ENCODE measurements at regions not wholly inside any gene's neighbourhood (a gene's known extent, or its start where the extent isn't known, plus 50 kb on each side); places are given as distances from the start of the nearest gene placed in this dataset.
"Not testable (repeated sequence)": the region's sequence is repeated elsewhere in the genome, so short reads cannot be mapped to it uniquely, and the experiment has no call there.

DNA sequence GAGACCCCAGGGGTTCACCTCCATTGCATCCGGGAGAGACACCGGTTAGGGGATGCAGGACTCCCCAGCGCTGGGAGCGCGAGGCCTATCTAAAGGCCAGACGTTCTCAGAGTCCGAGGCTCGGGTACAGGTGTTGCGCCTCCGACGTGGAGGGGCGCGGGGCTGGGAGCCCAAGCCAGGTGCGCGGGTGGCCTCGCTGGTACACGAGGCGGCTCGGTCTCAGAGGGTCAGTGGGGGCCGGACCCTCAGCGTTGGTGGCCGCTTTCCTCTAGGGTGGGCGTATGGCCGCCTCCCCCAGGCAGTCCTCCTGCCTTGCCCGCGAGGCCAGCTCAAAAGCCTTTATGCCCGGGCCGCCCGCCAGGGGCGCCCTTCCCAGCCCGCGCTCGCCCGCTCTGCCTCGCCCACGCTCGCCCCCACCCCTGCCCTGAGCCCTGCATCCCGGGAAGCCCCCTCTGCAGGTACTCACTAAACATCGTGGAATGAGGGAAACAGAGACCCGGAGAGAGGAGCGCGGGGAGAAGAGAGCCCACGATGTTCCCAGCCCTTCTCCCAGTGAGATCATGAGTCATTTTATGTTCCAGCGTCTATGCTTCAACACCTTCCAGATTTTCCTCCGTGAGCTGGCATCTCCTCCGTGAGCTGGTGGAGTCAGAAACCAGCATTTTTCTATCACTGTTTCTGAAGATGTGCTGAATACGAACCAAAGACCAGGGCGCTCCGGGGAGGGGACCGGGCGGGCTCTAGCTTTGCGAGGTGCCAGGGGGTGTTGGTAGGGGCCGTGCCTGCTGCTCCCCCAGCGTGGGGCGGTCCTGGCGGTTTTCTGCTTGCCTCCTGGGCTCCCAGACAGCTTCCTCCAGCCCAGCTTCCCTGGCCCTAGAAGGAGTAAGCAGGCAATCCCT lies 73.8 kb downstream of the DIO3 start:
- DNase-seq: no peak

DNA sequence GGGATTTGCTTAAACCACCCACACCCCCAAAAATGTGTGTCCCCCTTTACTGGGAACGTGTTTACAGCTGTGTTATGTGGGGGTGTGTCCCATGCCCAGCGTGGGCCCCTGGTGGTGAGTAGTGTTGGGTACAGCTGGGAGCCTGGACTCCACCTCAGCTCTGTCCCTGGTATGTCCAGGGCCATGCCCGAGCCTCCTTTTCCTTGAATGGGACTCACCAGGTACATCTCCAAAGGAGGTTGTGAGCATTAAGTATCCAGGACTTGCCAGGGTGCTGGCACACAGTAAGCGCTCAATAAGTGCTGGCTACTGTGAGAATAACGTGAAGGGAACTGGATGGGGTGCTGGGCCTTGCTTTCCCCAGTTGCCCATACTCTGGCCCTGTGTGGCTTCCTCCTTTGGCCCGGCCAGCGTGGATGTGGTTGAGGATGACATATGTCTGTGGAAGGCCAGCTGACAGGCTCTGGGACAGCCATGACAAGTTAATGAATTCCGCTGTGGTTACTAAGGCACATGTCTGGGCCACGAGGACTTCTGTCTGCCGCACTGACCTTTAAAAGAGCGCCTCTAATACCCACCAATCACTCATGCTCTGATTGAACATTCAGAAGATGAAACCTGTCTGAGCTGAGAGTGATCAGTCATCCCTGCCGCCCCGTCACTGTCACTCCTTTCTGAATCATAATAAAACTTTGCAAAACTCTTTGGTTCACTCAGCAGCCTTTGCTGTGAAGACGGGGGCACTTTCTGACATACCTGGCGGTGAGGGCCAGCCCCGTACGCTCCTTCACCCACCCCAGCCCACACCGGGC lies 74.7 kb downstream of the DIO3 start:
- DNase-seq: no peak

DNA sequence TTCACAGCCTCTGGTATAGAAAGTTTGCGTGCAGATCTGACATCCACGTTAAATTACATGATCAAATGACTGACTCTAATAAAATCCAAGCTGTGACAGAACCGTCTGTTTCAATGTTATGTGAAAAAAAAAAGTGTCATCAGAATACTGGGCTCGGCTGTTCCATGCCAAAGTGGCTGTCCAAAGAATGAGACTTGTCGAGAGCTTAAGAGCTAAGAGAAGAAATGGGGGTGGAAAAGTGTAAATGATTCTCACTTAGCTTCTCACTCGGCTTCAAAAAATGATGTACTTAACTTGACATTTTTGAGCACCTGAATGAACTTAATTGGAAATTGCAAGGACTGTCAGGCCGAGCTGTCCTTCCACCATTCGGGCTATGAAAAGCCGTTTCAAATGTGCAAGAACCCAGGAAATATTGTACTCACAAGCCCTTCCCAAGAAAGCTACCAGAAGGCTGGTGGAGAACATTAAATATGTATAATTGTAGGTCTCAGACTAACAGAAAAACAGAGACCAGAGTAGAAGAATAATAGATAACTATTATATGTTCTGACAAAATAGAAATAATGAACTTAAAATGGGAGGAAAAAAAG lies 78.0 kb downstream of the DIO3 start:
- no peak for DNase-seq

- DNase-seq: no peak
Measured at GRCh38 chr14:101643651-101644050, 82.4 kb downstream of the DIO3 start.

DNA sequence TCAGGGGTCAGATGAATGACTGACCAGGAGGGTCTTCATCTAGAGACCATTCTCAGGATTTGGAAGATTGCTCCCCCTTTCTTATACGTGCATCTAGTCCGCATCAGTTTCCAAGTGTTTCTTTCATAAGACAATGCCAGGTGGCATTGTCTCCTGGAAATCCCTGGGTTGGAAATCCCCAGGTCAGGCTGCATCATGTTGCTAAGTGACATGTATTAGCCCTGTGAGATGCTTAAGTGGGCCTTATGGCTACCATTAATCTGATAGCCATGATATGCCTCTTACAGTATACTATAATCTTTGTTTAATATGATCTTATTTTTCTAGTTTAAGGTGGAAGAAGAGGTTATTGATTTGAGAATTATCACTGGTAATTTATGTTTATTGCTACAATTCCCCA lies 92.8 kb downstream of the DIO3 start:
- no peak for DNase-seq

DNA sequence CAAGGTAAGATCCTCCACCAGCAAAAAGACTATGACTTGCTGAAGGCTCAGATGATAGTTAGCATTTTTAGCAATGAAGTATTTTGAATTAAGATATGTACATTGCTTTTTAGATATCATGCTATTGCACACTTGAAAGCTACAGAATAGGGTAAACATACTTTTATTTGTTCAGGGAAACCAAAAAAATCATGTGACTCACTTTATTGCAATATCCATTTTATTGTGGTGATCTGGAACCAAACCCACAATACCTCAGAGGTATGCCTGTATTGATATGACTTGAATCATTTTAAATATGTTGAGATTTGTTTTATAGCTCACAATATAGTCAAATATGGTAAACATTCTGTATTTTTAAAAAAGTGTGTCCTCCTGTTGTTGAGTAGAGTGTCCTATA lies 96.1 kb downstream of the DIO3 start:
- no peak for DNase-seq

DNA sequence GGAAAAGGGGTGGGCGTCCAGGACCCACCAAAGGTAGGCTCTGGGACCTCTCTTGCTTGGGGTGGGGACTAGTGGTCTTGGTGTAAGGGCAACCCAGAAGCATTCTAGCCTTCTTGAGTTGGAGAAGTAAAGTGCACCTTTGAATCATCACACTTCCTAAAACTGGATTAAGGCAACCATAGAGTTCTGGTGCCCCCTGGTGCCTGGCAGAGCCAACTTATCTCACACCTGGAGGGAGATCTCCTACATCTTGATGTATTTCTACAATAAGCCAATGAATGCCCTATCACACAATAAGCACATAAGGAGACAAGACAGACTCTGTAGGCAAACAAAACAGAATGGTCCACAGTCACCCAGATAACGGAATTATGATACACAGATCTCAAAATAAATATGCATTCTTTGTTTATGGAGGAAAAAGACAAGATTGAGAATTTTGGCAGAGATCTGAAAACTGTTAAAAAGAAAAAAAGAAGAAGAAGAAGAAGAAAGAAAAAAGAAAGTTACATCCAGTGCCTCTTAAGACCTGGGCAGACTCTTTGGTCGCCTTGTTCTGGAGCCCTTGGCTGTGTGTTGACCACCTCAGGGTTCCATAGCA lies 95.9 kb upstream of the PPP2R5C start:
- DNase-seq: peak; percentile 61

GRCh38 chr14:101666264-101666663 lies 95.2 kb upstream of the PPP2R5C start:
- no peak for DNase-seq

- DNase-seq: no peak
Measured at GRCh38 chr14:101669629-101670028, 91.9 kb upstream of the PPP2R5C start.

DNA sequence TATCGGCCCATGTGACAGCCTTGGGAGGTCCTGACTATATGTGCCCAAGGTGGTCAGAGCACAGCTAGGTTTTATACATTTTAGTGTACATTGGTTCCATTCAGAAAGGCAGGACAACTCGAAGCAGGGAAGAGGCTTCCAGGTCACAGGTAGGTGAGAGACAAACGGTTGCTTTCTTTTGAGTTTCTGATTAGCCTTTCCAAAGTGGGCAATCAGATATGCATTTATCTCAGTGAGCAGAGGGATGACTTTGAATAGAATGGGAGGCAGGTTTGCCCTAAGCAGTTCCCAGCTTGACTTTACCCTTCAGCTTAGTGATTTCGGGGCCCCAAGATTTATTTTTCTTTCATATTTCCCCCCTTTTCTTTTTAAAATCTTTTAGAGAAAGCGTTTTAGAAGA lies 87.6 kb upstream of the PPP2R5C start:
- no peak for DNase-seq

- DNase-seq: not testable (repeated sequence)
Measured at GRCh38 chr14:101675835-101676234, 85.7 kb upstream of the PPP2R5C start.

DNA sequence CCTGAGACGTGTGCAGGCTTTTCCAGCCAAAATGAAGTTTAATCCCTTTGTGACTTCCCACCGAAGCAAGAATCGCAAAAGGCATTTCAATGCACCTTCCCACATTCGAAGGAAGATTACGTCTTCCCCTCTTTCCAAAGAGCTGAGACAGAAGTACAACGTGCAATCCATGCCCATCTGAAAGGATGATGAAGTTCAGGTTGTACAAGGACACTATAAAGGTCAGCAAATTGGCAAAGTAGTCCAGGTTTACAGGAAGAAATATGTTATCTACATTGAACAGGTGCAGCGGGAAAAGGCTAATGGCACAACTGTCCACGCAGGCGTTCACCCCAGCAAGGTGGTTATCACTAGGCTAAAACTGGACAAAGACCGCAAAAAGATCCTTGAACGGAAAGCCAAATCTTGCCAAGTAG lies 83.6 kb upstream of the PPP2R5C start:
- not testable (repeated sequence) for DNase-seq

DNA sequence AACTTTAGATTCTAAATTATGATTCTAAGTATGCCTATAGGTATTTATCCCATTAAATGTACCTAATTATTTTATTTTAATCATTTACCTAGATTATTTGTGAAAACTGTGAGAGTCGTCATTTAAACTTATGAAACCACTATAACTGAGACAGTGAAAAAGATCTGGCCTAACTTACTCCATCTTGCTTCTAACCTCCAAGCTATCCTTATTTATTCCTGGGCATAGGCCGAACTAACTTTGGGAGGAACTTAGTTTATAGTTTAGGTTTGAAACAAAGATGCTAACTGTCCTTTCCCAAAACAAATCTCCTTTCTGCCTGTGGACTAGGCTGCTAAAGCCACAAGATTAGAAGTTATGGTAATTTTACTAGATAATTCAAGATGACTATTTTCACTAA lies 79.7 kb upstream of the PPP2R5C start:
- no peak for DNase-seq

DNA sequence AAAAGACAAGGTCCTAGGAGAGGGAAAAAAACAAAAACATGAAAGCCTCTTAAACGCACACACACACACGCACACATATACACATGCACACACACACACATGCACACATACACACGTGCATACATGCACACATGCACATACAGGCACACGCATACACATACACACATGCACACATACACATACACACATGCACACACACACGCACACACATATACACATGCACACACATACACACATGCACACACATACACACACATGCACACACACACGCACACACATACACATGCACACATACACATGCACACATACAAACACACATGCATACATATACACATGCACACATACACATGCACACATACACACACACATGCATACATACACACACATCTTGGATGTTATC lies 78.1 kb upstream of the PPP2R5C start:
- no peak for DNase-seq

DNA sequence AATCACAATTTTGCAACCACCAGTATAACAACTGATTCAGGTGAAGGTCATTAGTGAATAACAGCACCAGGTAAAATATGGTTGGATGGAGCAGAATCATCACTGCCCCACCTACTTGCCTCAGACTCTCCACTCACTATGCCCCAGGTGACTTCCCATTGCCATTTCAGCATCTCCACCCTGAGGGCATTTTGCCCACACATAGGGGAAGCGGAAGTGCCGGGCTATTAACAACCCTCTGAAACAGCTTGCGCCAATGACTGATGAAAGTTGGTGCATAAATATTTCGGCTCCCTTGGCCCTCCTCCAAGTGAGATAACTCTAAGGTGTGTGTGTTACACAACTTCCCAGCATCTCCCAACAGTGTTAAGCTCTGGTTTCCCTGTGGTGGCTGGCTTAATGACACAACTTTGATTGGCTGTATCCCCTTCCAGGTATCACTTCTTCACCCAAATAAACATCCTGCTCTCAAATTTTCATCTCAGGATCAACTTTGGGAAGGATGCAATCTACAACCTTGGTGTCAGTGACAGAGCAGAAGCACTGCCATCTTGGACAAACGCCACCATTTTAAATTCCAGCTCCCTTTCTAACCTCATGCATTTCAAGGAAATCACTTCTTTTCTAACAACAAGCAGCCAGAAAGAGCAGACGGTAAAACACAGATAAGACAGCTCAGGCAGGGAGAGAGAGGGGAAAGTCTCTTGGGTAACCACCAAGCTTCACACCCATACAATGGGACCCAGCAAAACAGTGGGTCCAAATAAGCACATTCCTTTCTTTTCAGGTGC lies 73.6 kb upstream of the PPP2R5C start:
- no peak for DNase-seq

DNA sequence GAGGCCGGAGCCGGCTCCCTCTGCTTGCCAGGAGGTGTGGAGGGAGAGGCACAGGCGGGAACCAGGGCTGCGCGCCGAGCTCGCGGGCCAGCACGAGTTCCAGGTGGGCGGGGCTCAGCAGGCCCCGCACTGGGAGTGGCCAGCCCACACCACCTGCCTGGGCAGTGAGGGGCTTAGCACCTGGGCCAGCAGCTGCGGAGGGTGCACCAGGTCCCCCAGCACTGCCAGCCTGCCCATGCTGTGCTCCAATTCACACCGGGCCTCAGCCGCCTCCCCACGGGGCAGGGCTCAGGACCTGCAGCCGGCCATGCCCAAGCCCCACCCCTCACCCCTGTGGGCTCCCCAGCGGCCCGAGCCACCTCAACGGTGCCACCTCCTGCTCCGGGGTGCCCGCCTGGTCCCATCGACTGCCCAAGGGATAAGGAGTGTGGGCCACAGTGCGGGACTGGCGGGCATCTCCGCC lies 72.4 kb upstream of the PPP2R5C start:
- no peak for DNase-seq

GRCh38 chr14:101689966-101690365 lies 71.5 kb upstream of the PPP2R5C start:
- not testable (repeated sequence) for DNase-seq

GRCh38 chr14:101695659-101696058 lies 65.8 kb upstream of the PPP2R5C start:
- no peak for DNase-seq

- no peak for DNase-seq
Measured at GRCh38 chr14:101704140-101704539, 57.4 kb upstream of the PPP2R5C start.

GRCh38 chr14:101705733-101706508 lies 55.6 kb upstream of the PPP2R5C start:
- no peak for DNase-seq

- DNase-seq: no peak
Measured at GRCh38 chr14:101706509-101707067, 54.9 kb upstream of the PPP2R5C start.

Measured in NCI-H1105 (cell line).